ENCODE measurements at regions not wholly inside any gene's neighbourhood (a gene's known extent, or its start where the extent isn't known, plus 50 kb on each side); places are given as distances from the start of the nearest gene placed in this dataset.

GRCh38 chr2:37795938-37796337 is 124.5 kb upstream of the CDC42EP3 start:
- Histone ChIP-seq H3K79me2 (ENCODE audit: insufficient read depth, low read length) (no peaks in the 10 kb centered on the region), H2BK20ac (ENCODE audit: low read depth, low read length, poor library complexity, severe bottlenecking) (no peak overlapping the region), H3K23ac (ENCODE audit: insufficient read length, low read depth, low read length) (no peak overlapping the region), H3K4me2 (ENCODE audit: insufficient read depth, insufficient read length, low read length) (no peak overlapping the region), H4K8ac (replicated peaks; ENCODE audit: insufficient read length, low read depth, low read length) (no peak overlapping the region), H3K27ac (ENCODE audit: insufficient read length, low read depth, low read length) (no peak overlapping the region), H3K4ac (ENCODE audit: low read depth, low read length) (no peak overlapping the region), H2AK5ac (ENCODE audit: insufficient read length, low read length) (no peak overlapping the region), H4K91ac (ENCODE audit: insufficient read length, low read depth, low read length) (no peak overlapping the region), H3K27me3 (ENCODE audit: insufficient read depth, low read length) (no peaks in the 10 kb centered on the region), H3K9me3 (ENCODE audit: control insufficient read depth, low read depth, low read length) (no peaks in the 10 kb centered on the region), H4K5ac (ENCODE audit: insufficient read length, low read depth, low read length) (no peak overlapping the region), H3K23me2 (ENCODE audit: insufficient read length, low read depth, low read length, poor library complexity, severe bottlenecking) (no peaks in the 10 kb centered on the region), H3T11ph (ENCODE audit: low read length) (no peak overlapping the region), H3K14ac (ENCODE audit: insufficient read depth, low read length) (no peak overlapping the region), H3K4me1 (ENCODE audit: insufficient read depth, low read length) (no peaks in the 10 kb centered on the region; the same call in 1 of the 2 replicates), H2AFZ (ENCODE audit: low read length) (peak overlapping the region; percentile 68), H3K9ac (ENCODE audit: extremely low read depth, insufficient read length, low read length) (no peak overlapping the region), H3K79me1 (ENCODE audit: insufficient read depth, low read depth, low read length, poor library complexity, severe bottlenecking) (no peaks in the 10 kb centered on the region), H2BK120ac (ENCODE audit: low read depth, low read length, poor library complexity, severe bottlenecking) (no peak overlapping the region), H2BK12ac (ENCODE audit: insufficient read length, low read depth, low read length) (no peak overlapping the region), H3K18ac (ENCODE audit: insufficient read length, low read depth, low read length) (no peak overlapping the region), H2BK15ac (ENCODE audit: low read depth, low read length) (no peak overlapping the region), H2BK5ac (ENCODE audit: insufficient read length, low read length) (no peak overlapping the region), H4K20me1 (ENCODE audit: control insufficient read depth, insufficient read depth, insufficient read length) (no peaks in the 10 kb centered on the region), H3K56ac (ENCODE audit: insufficient read length, low read depth, low read length) (no peak overlapping the region)
- WGBS (ENCODE audit: extremely low coverage, insufficient read length, low lambda C conversion rate): no CpG with 5 or more reads among the region's 2 CpGs
- Mint-ChIP-seq H3K36me3 (ENCODE audit: insufficient read depth in 1 of 3, low read depth in 3 of 3) (no peaks in the 10 kb centered on the region), H3K27ac (no peak overlapping the region), H3K4me3 (no peak overlapping the region), H3K27me3 (ENCODE audit: low read depth) (no peaks in the 10 kb centered on the region), H3K9me3 (no peaks in the 10 kb centered on the region), H3K4me1 (peaks cover 2 to 5% of the 10 kb centered on the region in 2 experiments; a peak in 1 of 4 replicates)
- no peak for DNase-seq
- TF ChIP-seq CTCF (conservative IDR thresholded peaks at IDR 0.05): no peak
